HG02943 (cell line): ENCODE measurements at regions not wholly inside any gene's neighbourhood (a gene's known extent, or its start where the extent isn't known, plus 50 kb on each side); places are given as distances from the start of the nearest gene placed in this dataset.
"Not testable (repeated sequence)": the region's sequence is repeated elsewhere in the genome, so short reads cannot be mapped to it uniquely, and the experiment has no call there.

Experiments
- ATAC-seq: cut with Tn5 transposase; IDR thresholded peaks from one replicate; pipeline ENCODE4 v1.9.1; 2021; ENCODE audit warnings: mild to moderate bottlenecking, low read depth, moderate library complexity; ENCODE audit not compliant: unreplicated experiment

DNA sequence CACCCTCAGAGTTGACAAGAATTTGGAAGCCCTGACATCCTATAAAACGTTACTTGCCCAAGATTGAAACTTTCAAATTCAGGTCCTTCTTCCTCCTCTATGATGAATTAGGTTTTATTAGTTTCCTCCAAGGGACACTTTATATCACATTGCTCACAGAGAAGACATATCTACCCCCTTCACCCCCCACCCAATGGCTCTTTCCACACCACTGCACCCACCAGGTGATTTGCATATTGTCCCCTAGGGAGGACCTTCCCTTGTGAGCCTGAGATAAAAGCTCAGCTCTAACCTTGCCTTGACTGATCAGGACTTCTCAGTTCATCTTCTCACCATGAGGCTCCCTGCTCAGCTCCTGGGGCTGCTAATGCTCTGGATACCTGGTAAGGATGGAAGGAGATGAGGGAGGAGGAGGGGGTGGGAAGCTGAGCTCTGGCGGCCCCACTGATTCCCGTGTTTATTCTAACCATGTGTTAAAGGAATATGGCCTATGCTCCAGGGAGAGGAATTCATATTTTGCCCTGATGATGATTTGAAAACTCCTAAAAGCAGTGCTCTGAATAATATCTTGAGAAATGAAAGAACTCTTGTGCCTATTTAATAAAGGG is 1255.8 kb downstream of the RPIA start:
- ATAC-seq = not testable (repeated sequence)

DNA sequence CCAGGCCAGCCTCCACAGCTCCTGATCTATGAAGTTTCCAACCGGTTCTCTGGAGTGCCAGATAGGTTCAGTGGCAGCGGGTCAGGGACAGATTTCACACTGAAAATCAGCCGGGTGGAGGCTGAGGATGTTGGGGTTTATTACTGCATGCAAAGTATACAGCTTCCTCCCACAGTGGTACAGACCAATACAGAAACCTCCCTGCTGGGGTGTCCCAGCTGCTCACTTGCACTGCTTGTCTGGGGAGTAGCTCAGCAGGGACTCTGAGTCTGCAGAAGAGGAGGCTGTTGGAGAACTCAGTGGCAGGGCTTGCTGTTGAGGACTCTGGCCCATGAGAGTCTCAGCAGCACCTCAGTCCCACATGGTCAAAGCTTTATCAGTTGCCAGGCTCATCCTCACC is 1256.6 kb downstream of the RPIA start:
- not testable (repeated sequence) for ATAC-seq

DNA sequence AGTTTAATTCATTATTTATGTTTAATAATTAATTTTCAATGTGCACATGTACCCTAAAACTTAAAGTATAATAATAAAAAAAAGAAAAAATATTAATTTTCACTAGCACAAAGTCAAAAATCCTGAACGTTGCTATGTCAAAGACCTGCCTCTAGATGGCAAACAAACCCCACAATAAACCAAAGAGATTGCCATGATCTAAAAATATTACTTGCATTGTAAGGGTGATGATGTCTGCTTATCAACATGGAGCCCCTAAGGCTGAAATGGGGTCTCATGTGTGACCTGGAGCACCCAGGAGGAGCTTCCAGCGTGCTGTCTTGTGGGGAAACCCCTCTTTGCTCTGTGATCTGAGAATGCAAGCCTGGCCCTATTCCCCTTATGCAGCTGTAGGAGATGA is 1259.3 kb downstream of the RPIA start:
- not testable (repeated sequence) for ATAC-seq

DNA sequence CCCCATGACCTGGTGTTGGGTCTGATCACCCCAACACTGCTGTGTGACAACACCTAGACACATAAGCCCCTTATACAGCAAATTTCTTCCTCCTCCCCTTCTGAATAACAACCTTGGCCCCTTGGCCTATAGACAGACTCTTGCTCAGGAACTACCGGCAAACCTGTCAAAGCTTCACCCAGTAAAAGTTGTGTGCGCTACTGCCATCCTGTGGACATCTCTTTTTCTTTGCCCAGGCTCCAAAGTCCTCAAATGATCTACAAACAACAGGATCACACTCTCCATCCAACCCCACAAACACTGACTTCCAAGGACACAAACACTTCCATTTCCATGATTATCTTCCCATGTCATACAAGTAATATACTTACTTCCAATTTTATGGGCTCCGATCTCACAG is 1265.8 kb downstream of the RPIA start:
- not testable (repeated sequence) for ATAC-seq

GRCh38 chr2:89959729-89960378 is 1268.4 kb downstream of the RPIA start:
- not testable (repeated sequence) for ATAC-seq

GRCh38 chr2:89960570-89960969 is 1269.1 kb downstream of the RPIA start:
- ATAC-seq = not testable (repeated sequence)

GRCh38 chr2:89968567-89968966 is 1277.1 kb downstream of the RPIA start:
- ATAC-seq = not testable (repeated sequence)

DNA sequence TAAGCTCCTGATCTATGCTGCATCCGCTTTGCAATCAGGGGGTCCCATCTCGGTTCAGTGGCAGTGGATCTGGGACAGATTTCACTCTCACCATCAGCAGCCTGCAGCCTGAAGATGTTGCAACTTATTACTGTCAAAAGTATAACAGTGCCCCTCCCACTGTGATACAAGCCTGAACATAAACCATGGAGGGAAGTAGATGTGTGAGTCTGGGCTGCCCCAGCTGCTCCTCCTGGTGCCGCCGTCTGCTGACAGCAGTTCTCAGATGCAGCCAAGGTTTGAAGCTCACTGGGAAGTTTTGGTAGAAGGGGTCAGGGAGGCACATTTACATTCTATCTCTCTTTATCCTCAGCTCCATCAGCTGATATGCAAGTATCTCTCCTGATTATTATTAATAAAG is 1277.7 kb downstream of the RPIA start:
- not testable (repeated sequence) for ATAC-seq

DNA sequence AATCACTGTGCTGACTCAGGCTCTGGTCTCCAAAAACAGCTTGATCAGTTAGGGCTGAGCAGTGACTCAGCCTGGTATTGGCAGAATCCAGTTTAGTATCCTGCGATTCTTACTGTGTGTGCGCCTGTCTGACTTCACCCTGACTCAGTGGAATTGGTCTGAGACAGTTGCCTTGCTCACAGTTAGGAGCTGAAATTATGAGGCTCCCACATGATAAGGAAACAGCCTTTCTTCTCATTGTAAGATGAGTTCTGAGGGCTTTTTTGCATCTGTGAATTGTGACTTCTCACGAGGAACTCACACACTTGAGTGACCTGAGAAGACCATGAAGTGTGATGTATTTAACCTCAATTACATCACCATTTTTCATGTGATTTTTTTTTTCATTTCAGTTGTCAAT is 1282.4 kb downstream of the RPIA start:
- not testable (repeated sequence) for ATAC-seq

GRCh38 chr2:89979826-89980537 is 1288.5 kb downstream of the RPIA start:
- not testable (repeated sequence) for ATAC-seq

DNA sequence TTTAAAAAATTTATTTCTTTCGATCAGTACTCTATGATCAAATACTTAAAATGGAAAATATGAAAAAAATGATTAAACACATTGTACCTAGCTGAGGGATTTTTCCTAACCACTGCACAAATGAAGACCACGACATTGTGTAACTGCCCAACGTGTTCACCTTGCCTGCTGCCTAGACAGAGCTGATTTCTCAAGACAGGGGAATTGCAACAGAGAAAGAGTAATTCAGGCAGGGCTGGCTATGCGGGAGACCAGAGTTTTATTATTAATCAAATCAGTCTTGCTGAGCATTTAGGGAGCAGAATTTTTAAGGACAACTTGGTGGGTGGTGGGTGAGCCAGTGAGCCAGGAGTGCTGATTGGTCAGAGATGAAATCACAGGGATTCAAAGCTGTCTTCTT is 1290.8 kb downstream of the RPIA start:
- not testable (repeated sequence) for ATAC-seq

- not testable (repeated sequence) for ATAC-seq
These were observed 1294.2 kb downstream of the RPIA start for GRCh38 chr2:89985650-89986049.

DNA sequence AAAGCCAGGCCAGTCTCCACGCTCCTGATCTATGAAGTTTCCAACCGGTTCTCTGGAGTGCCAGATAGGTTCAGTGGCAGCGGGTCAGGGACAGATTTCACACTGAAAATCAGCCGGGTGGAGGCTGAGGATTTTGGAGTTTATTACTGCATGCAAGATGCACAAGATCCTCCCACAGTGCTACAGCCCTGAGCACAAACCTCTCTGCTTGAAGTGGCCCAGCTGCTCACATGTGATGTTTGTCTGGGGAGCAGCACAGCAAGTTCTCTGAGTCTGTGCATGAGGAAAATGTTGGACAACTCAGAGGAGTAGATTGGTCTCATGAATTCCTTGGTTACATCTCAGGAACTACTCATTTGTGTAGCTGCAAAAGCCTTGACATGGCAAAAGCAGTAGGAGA is 1295.1 kb downstream of the RPIA start:
- ATAC-seq = not testable (repeated sequence)

GRCh38 chr2:89996779-89997178 is 1305.3 kb downstream of the RPIA start:
- not testable (repeated sequence) for ATAC-seq

DNA sequence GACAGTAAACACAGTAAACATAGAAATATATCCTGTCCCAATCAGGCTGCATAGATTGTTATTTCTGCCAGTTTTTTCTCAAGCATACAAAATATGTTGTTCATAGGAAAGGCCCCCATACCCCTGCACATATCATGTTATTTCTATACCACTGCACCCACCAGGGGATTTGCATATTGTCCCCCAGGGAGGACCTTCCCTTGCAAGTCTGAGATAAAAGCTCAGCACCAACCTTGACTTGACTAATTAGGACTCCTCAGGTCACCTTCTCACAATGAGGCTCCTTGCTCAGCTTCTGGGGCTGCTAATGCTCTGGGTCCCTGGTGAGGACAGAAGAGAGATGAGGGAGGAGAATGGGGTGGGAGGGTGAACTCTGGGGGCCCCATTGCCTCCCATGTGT is 1313.1 kb downstream of the RPIA start:
- ATAC-seq = not testable (repeated sequence)

- ATAC-seq = not testable (repeated sequence)
These were observed 1319.1 kb downstream of the RPIA start for GRCh38 chr2:90010442-90011100.

DNA sequence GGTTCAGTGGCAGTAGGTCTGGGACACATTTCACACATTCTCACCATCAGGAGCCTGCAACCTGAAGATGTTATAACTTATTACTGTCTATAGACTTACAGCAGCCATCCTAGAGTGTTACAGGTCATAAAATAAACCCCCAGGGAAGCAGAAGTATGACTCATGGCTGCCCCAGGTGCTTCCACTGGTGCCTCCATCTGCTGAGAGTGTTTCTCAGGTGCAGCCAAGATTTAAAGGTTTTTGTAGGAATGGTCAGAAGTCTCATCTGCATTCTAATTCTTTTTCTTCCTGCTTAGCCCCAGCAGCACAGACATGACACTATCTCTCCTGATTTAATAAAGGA is 1319.6 kb downstream of the RPIA start:
- ATAC-seq = not testable (repeated sequence)

DNA sequence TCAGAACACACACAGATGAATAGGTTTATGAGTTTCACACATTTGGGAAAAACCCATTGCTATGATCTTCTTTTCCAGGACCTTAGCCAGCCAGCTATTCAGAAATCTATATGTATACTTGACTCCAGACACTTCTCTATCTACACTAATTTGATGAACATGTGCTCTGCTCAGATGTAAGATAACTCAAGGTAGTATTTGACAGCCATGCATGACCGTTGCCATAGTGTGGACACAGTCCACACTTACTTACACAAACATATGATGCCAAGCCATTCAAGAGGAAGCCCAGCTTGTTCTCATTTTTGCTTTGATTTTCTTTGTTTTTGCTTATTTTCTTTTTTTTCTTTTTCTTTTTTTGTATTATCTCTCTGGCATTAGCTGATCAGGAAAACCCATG is 1328.4 kb downstream of the RPIA start:
- not testable (repeated sequence) for ATAC-seq

GRCh38 chr2:90021234-90021633 is 1329.8 kb downstream of the RPIA start:
- ATAC-seq = not testable (repeated sequence)

GRCh38 chr2:90027231-90027643 is 1335.8 kb downstream of the RPIA start:
- ATAC-seq = not testable (repeated sequence)
